ENCODE measurements at regions not wholly inside any gene's neighbourhood (a gene's known extent, or its start where the extent isn't known, plus 50 kb on each side); places are given as distances from the start of the nearest gene placed in this dataset.

DNA sequence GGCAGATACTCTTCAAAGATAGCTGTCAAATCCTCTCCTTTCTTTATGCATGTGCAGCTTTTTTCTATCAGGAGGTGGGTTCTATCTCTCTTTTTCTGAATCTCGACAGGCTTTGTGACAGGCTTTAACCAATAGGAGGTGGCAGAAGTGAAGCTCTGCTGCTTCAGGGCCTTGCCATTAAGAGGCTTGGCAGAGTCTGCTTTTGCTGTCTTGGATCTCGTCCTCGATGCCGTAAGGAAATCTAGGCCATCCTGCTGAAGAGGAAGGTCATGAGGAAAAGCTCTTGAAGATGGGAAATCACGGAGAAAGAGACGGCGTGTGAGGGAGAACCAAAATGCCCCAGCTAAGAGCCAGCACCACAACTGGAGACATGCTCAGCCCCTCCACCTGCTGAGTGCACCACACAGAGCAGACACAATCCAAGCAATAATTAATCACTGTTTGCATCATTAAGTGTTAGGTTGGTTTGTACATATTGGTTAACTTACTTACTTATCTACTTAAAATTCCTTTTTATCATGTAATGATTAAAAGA, 92.2 kb downstream of the DDIT4L start:
- Mint-ChIP-seq H3K27me3 (ENCODE audit: insufficient read depth, low read depth, poor library complexity) (peaks cover 12% of the 10 kb centered on the region), H3K4me3 (no peak overlapping the region), H3K36me3 (ENCODE audit: low read depth) (no peaks in the 10 kb centered on the region), H3K9me3 (no peaks in the 10 kb centered on the region), H3K4me1 (peaks cover 23% of the 10 kb centered on the region), H3K27ac (no peak overlapping the region)
- Histone ChIP-seq H3K27me3 (ENCODE audit: insufficient read depth) (no peaks in the 10 kb centered on the region), H4K20me1 (replicated peaks; ENCODE audit: insufficient read depth) (no peaks in the 10 kb centered on the region), H3K79me2 (replicated peaks; ENCODE audit: insufficient read depth) (no peaks in the 10 kb centered on the region), H3K27ac (ENCODE audit: low read depth) (no peak overlapping the region), H3K4me1 (ENCODE audit: insufficient read depth) (peaks cover 9% of the 10 kb centered on the region; the same call in 1 of the 2 replicates), H3K36me3 (ENCODE audit: insufficient read depth) (no peaks in the 10 kb centered on the region), H2AFZ (no peak overlapping the region), H3K4me3 (no peak overlapping the region), H3F3A (replicated peaks; ENCODE audit: low read depth) (no peaks in the 10 kb centered on the region), H3K4me2 (no peak overlapping the region), H3K9me2 (ENCODE audit: insufficient read depth) (peaks cover 3% of the 10 kb centered on the region; the same call in 1 of the 2 replicates)
- DNase-seq (ENCODE audit: low spot score) (no peak), ATAC-seq (no peak)
- TF ChIP-seq, protein P1, sequence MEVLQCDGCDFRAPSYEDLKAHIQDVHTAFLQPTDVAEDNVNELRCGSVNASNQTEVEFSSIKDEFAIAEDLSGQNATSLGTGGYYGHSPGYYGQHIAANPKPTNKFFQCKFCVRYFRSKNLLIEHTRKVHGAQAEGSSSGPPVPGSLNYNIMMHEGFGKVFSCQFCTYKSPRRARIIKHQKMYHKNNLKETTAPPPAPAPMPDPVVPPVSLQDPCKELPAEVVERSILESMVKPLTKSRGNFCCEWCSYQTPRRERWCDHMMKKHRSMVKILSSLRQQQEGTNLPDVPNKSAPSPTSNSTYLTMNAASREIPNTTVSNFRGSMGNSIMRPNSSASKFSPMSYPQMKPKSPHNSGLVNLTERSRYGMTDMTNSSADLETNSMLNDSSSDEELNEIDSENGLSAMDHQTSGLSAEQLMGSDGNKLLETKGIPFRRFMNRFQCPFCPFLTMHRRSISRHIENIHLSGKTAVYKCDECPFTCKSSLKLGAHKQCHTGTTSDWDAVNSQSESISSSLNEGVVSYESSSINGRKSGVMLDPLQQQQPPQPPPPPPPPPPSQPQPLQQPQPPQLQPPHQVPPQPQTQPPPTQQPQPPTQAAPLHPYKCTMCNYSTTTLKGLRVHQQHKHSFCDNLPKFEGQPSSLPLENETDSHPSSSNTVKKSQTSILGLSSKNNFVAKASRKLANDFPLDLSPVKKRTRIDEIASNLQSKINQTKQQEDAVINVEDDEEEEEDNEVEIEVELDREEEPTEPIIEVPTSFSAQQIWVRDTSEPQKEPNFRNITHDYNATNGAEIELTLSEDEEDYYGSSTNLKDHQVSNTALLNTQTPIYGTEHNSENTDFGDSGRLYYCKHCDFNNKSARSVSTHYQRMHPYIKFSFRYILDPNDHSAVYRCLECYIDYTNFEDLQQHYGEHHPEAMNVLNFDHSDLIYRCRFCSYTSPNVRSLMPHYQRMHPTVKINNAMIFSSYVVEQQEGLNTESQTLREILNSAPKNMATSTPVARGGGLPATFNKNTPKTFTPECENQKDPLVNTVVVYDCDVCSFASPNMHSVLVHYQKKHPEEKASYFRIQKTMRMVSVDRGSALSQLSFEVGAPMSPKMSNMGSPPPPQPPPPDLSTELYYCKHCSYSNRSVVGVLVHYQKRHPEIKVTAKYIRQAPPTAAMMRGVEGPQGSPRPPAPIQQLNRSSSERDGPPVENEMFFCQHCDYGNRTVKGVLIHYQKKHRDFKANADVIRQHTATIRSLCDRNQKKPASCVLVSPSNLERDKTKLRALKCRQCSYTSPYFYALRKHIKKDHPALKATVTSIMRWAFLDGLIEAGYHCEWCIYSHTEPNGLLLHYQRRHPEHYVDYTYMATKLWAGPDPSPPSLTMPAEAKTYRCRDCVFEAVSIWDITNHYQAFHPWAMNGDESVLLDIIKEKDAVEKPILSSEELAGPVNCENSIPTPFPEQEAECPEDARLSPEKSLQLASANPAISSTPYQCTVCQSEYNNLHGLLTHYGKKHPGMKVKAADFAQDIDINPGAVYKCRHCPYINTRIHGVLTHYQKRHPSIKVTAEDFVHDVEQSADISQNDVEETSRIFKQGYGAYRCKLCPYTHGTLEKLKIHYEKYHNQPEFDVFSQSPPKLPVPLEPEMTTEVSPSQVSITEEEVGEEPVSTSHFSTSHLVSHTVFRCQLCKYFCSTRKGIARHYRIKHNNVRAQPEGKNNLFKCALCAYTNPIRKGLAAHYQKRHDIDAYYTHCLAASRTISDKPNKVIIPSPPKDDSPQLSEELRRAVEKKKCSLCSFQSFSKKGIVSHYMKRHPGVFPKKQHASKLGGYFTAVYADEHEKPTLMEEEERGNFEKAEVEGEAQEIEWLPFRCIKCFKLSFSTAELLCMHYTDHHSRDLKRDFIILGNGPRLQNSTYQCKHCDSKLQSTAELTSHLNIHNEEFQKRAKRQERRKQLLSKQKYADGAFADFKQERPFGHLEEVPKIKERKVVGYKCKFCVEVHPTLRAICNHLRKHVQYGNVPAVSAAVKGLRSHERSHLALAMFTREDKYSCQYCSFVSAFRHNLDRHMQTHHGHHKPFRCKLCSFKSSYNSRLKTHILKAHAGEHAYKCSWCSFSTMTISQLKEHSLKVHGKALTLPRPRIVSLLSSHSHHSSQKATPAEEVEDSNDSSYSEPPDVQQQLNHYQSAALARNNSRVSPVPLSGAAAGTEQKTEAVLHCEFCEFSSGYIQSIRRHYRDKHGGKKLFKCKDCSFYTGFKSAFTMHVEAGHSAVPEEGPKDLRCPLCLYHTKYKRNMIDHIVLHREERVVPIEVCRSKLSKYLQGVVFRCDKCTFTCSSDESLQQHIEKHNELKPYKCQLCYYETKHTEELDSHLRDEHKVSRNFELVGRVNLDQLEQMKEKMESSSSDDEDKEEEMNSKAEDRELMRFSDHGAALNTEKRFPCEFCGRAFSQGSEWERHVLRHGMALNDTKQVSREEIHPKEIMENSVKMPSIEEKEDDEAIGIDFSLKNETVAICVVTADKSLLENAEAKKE (CRISPR knock-in tag; IDR thresholded peaks at IDR 0.05): no peak
- no peak for TF ChIP-seq EZH2phosphoT487 (IDR thresholded peaks at IDR 0.05; ENCODE audit: unreplicated experiment)
- TF ChIP-seq STAT1 (IDR thresholded peaks at IDR 0.05; ENCODE audit: unreplicated experiment): no peak
- no peak for TF ChIP-seq ZNF331 (CRISPR knock-in tag; IDR thresholded peaks at IDR 0.05; ENCODE audit: low read depth)

Data from GM23338 (cell line).